ENCODE measurements at regions not wholly inside any gene's neighbourhood (a gene's known extent, or its start where the extent isn't known, plus 50 kb on each side); places are given as distances from the start of the nearest gene placed in this dataset.

DNA sequence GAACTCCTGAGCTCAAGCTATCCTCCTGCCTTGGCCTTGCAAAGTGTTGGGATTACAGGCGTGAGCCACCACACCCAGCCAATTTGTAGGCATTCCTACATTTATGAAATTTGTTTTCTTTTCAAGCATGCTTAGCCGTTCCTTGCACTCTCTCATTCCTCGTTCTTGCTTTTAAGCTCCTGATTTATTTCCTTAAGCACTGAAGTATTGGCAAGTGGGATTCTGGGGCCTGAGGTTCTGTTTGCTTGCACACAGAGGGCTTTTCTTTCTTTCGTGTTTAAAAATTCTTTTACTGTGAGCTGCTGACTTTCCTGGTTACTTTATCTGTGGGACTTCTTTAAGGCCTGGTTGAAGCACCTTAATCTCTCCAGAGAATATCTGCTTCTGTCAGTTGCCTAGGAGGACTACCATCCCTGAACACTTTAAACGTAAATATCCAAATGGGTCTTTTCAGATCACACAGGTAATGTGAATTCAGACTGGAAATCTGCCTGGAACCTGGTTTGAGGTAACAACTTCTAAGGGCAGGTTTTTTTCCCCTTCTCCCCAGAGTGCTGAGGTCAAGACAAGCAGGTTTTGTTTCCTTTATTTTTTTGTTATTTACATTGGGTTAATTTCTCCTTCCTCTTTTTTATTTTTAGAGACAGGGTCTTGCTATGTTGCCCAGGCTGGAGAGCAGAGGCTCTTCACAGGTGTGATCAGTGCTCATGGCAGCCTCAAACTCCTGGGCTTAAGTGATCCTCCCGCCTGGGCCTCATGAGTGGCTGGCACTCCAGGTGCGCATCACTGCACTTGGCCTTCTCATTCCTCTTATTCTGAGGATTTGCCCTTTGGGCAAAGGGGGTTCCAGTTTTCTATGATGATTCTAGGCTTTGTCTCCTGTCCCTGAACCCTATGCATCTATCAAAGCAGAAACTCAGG lies 102.9 kb downstream of the PFKFB3 start:
- DNase-seq (ENCODE audit: low spot score), result no peak

DNA sequence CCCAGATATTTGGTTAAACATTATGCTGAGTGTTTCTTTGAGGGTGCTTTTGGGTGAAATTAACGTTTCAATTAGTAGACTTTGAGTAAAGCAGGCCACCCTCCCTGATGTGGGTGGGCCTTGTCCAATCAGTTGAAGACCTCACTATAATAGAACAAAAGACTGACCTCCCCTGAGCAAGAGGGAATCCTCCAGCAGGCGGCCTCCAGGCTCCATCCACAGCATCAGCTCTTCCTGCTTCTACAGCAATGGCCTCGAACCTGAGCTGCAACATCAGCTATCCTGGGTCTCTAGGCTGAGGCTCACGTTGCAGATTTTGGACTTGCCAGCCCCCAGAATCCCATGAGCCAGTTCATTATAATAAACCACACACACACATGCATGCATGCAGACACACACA lies 104.2 kb downstream of the PFKFB3 start:
- no peak for DNase-seq (ENCODE audit: low spot score)

- DNase-seq (ENCODE audit: low spot score), result no peak
These were observed 107.1 kb downstream of the PFKFB3 start for GRCh38 chr10:6309816-6310215.

DNA sequence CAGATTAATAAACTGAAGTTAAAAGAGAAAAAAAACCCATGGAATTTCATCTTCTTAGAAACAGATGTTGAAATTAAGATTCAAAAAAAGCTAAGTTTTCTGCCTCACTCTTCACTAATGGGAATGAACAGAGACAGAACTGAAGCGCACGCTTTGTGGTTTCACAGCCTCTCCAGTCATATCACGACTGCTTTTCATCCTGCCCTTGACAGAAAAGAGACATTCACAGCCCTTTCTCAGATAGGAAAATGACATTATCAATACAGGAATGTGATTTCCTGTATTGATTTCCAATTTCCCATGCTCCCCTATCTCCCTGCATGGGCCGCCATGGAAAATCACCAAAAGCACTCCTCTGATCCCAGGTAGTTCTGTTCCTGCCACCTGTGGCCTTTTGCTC lies 108.2 kb downstream of the PFKFB3 start:
- DNase-seq (ENCODE audit: low spot score), result no peak

- no peak for DNase-seq (ENCODE audit: low spot score)
These were observed 109.1 kb downstream of the PFKFB3 start for GRCh38 chr10:6311700-6312330.

DNA sequence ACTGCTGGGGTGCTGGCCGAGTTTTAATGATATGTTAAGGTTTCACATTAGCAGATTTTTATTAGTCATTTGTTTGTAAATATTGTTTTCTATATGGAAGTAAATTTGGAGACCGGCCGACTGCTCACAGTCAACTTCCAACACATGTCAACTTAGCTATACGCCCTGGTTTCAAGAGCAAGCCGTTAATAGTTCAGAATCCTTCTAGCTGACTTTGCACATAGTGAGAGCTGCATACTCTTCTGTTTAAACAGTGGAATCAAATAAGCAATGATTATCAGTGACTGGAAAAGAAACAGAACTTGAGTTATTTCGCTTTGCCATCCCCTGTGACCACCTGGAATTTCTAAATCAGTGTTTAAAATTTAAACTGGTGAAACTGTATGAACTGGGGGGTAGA lies 109.9 kb downstream of the PFKFB3 start:
- DNase-seq (ENCODE audit: low spot score), result no peak

- no peak for DNase-seq (ENCODE audit: low spot score)
These were observed 110.6 kb downstream of the PFKFB3 start for GRCh38 chr10:6313111-6313895.

GRCh38 chr10:6314620-6315205 lies 112.0 kb downstream of the PFKFB3 start:
- DNase-seq (ENCODE audit: low spot score), result no peak

GRCh38 chr10:6319119-6319518 lies 116.4 kb downstream of the PFKFB3 start:
- DNase-seq (ENCODE audit: low spot score), result no peak

- no peak for DNase-seq (ENCODE audit: low spot score)
These were observed 117.7 kb downstream of the PFKFB3 start for GRCh38 chr10:6320320-6321010.

DNA sequence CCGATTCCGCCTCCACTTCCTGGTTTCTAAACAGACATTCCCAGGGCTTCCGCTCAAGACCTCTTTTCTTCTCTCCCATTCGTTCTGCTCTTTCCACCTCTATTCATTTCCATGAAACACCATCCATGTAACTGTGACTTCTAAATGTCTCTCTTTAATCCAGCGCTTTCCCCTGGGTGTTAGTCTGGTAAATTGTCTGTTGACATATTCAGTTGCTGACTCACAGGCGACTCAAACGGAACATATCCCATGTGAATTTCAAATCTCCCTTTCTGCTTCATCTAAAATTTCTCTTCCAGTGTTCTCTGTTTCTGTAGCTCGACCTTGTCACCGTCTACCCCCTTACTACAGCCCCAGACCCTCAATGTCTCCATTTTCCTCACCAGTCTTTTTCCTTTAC lies 119.1 kb downstream of the PFKFB3 start:
- no peak for DNase-seq (ENCODE audit: low spot score)

- no peak for DNase-seq (ENCODE audit: low spot score)
These were observed 120.1 kb downstream of the PFKFB3 start for GRCh38 chr10:6322805-6323204.

- no peak for DNase-seq (ENCODE audit: low spot score)
These were observed 125.4 kb downstream of the PFKFB3 start for GRCh38 chr10:6327961-6328698.

- no peak for DNase-seq (ENCODE audit: low spot score)
These were observed 126.1 kb downstream of the PFKFB3 start for GRCh38 chr10:6328699-6329423.

- DNase-seq (ENCODE audit: low spot score), result no peak
These were observed 130.4 kb downstream of the PFKFB3 start for GRCh38 chr10:6333086-6333485.

DNA sequence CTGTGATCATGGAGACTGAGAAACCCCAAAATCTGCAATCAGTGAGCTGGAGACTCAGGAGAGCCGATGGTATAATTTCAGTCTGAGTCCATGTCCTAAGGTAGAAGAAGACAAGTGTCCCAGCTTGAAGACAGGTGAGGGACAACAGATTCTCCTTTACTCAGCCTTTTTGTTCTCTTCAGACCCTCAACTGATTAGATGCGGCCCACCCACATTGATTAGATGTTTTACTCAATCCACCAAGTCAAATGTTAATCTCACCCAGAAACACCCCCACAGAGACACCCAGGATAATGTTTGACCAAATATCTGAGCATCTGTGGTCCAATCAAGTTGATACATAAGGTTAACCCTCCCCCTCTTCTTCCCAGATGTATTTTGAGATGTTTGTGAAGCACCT lies 131.2 kb downstream of the PFKFB3 start:
- DNase-seq (ENCODE audit: low spot score), result no peak

DNA sequence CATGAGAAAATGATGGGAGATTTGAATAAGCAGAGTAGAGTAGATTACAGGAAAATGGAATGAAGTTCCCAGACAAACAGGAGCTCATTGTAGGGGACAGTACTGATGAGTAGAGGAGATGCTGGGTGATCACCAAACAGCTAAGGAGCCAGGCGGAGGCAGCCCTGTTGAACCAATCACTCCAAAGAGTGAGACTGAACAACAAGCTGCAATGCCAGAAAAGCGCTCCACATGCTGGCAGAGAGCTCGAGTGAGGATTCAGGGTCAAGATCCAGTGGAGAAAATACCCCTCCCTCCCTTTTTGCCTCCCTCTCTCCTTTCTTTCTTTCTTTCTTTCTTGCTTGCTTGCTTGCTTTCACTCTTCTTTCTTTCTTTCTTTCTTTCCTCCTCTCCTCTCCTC lies 133.3 kb downstream of the PFKFB3 start:
- DNase-seq (ENCODE audit: low spot score), result no peak

GRCh38 chr10:6337382-6337781 lies 134.7 kb downstream of the PFKFB3 start:
- DNase-seq (ENCODE audit: low spot score), result no peak

GRCh38 chr10:6338361-6338760 lies 135.6 kb downstream of the PFKFB3 start:
- DNase-seq (ENCODE audit: low spot score), result no peak

GRCh38 chr10:6339891-6340290 lies 137.2 kb downstream of the PFKFB3 start:
- DNase-seq (ENCODE audit: low spot score), result no peak
